GM21723 (cell line): ENCODE measurements at regions not wholly inside any gene's neighbourhood (a gene's known extent, or its start where the extent isn't known, plus 50 kb on each side); places are given as distances from the start of the nearest gene placed in this dataset.

Experiments used
- ATAC-seq: cut with Tn5 transposase; IDR thresholded peaks from one replicate; pipeline ENCODE4 v1.9.1; 2021; ENCODE audit warnings: mild to moderate bottlenecking, moderate library complexity; ENCODE audit not compliant: unreplicated experiment

GRCh38 chr4:159443975-159444374, 341.1 kb downstream of the RAPGEF2 start:
- ATAC-seq = no peak

- ATAC-seq = no peak
Measured at GRCh38 chr4:159444678-159445077, 341.8 kb downstream of the RAPGEF2 start.

- ATAC-seq = no peak
Measured at GRCh38 chr4:159445692-159446091, 342.8 kb downstream of the RAPGEF2 start.

- peak; percentile 100 for ATAC-seq
Measured at GRCh38 chr4:159446266-159446976, 343.5 kb downstream of the RAPGEF2 start.

- ATAC-seq = no peak
Measured at GRCh38 chr4:159447296-159447695, 344.4 kb downstream of the RAPGEF2 start.

GRCh38 chr4:159451006-159451405, 348.1 kb downstream of the RAPGEF2 start:
- no peak for ATAC-seq

- peak; percentile 72 for ATAC-seq
Measured at GRCh38 chr4:159455675-159456237, 352.9 kb downstream of the RAPGEF2 start.

- no peak for ATAC-seq
Measured at GRCh38 chr4:159460371-159460770, 357.5 kb downstream of the RAPGEF2 start.

- ATAC-seq = no peak
Measured at GRCh38 chr4:159463235-159463634, 360.4 kb downstream of the RAPGEF2 start.

- no peak for ATAC-seq
Measured at GRCh38 chr4:159464302-159464701, 361.4 kb downstream of the RAPGEF2 start.

GRCh38 chr4:159476886-159477285, 374.0 kb downstream of the RAPGEF2 start:
- ATAC-seq = no peak

GRCh38 chr4:159480826-159481225, 377.9 kb downstream of the RAPGEF2 start:
- no peak for ATAC-seq

- no peak for ATAC-seq
Measured at GRCh38 chr4:159481936-159482335, 379.1 kb downstream of the RAPGEF2 start.

- ATAC-seq = no peak
Measured at GRCh38 chr4:159483110-159483781, 380.4 kb downstream of the RAPGEF2 start.

GRCh38 chr4:159483782-159484741, 381.2 kb downstream of the RAPGEF2 start:
- no peak for ATAC-seq

- ATAC-seq = no peak
Measured at GRCh38 chr4:159484864-159485263, 382.0 kb downstream of the RAPGEF2 start.

GRCh38 chr4:159487284-159487747, 384.4 kb downstream of the RAPGEF2 start:
- ATAC-seq = peak; percentile 97

GRCh38 chr4:159489646-159490045, 386.8 kb downstream of the RAPGEF2 start:
- ATAC-seq = no peak

GRCh38 chr4:159495515-159496236, 392.8 kb downstream of the RAPGEF2 start:
- no peak for ATAC-seq

GRCh38 chr4:159496248-159496647, 393.4 kb downstream of the RAPGEF2 start:
- ATAC-seq = no peak
